ENCODE measurements at regions not wholly inside any gene's neighbourhood (a gene's known extent, or its start where the extent isn't known, plus 50 kb on each side); places are given as distances from the start of the nearest gene placed in this dataset.
"Not testable (repeated sequence)": the region's sequence is repeated elsewhere in the genome, so short reads cannot be mapped to it uniquely, and the experiment has no call there.

- no peak for DNase-seq (ENCODE audit: extremely low read depth, low read depth)
Measured at GRCh38 chr13:21913010-21913409, 242.1 kb downstream of the FGF9 start.

DNA sequence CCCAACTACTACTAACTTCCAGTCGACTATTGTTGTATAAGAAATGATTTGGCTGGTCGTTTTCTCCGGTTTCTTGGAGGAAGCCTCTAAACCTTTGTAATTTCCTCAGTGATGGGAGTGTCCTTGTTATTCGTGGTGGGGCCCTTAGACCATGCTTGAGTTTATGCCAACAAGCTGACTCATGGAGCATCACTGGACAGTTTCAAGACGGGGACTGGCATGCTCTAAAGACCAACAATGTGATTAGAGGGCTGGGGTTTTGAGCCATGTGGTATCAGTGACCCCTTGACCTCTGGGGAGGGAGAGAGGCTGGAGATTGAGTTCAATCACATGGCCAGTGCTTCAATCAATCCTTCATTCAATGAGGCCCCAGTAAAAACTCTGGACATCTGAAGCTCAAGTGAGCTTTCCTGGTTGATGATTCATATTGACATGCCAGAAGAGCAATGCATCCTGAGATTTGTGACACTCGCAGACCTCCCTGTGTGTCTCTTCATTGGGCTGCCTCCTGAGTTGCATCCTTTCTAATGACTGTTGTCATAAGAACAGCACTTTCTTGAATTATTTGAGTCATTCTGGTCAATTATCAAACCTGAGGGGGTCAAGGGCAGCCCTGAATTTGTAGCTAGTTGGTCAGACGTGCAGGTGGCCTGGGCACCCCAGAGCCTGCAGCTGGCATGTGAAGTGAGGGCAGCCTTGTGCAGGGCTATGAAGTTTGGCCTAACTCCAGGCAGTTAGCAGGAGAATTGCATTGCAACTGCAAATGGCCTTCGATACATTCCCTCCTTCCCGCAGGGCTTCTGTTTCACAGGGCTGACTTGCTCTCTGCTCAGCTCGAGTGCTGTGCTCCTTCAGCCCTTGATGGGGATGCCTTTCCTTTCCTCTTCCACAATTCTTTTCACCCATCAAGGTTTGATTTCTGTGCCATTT is 246.5 kb downstream of the FGF9 start:
- H3K4me3 ChIP-seq (replicated peaks; ENCODE audit: low read depth, low read length): no peak overlapping the region
- TF ChIP-seq, protein P1, sequence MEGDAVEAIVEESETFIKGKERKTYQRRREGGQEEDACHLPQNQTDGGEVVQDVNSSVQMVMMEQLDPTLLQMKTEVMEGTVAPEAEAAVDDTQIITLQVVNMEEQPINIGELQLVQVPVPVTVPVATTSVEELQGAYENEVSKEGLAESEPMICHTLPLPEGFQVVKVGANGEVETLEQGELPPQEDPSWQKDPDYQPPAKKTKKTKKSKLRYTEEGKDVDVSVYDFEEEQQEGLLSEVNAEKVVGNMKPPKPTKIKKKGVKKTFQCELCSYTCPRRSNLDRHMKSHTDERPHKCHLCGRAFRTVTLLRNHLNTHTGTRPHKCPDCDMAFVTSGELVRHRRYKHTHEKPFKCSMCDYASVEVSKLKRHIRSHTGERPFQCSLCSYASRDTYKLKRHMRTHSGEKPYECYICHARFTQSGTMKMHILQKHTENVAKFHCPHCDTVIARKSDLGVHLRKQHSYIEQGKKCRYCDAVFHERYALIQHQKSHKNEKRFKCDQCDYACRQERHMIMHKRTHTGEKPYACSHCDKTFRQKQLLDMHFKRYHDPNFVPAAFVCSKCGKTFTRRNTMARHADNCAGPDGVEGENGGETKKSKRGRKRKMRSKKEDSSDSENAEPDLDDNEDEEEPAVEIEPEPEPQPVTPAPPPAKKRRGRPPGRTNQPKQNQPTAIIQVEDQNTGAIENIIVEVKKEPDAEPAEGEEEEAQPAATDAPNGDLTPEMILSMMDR (IDR thresholded peaks at IDR 0.05; ENCODE audit: low read depth, low read length, missing control alignments): no peak
- DNase-seq (ENCODE audit: extremely low read depth, low read depth): no peak

More at GRCh38 chr13:21913010-21913409, 242.1 kb downstream of the FGF9 start:
- TF ChIP-seq, protein P1 (IDR thresholded peaks at IDR 0.05; ENCODE audit: low read depth, low read length, missing control alignments): no peak
- no peak overlapping the region for H3K4me3 ChIP-seq (replicated peaks; ENCODE audit: low read depth, low read length)

- H3K4me3 ChIP-seq (replicated peaks; ENCODE audit: low read depth, low read length); DNase-seq (ENCODE audit: extremely low read depth, low read depth): not testable (repeated sequence)
Measured at GRCh38 chr13:21920802-21921201, 249.9 kb downstream of the FGF9 start.

DNA sequence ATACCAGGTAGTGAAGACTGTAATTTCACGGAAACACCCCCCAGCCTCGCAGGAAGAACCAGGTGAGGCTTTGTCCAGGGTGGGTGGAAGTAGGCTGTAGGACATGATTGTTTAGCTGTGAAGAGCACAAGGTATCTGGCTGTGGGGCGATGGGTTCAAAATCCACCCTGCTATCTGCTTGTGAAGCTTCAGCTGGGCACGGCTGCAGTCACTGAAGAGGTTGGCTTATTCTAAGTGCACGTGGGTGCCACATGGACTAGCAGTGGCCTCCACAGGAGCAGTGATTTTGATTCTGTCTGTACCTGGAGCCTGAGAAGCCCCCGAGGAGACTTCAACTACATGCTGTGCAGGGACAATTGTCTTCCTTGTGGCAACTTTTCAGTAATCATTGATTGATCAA is 254.1 kb downstream of the FGF9 start:
- no peak overlapping the region for H3K4me3 ChIP-seq (replicated peaks; ENCODE audit: low read depth, low read length)
- DNase-seq (ENCODE audit: extremely low read depth, low read depth): no peak
- TF ChIP-seq, protein P1 (IDR thresholded peaks at IDR 0.05; ENCODE audit: low read depth, low read length, missing control alignments): no peak

- H3K4me3 ChIP-seq (replicated peaks; ENCODE audit: low read depth, low read length): no peak overlapping the region
- TF ChIP-seq, protein P1 (IDR thresholded peaks at IDR 0.05; ENCODE audit: low read depth, low read length, missing control alignments): no peak
- no peak for DNase-seq (ENCODE audit: extremely low read depth, low read depth)
Measured at GRCh38 chr13:21925720-21926119, 254.8 kb downstream of the FGF9 start.

GRCh38 chr13:21929400-21929799 is 258.5 kb downstream of the FGF9 start:
- TF ChIP-seq, protein P1 (IDR thresholded peaks at IDR 0.05; ENCODE audit: low read depth, low read length, missing control alignments): no peak
- no peak for DNase-seq (ENCODE audit: extremely low read depth, low read depth)
- no peak overlapping the region for H3K4me3 ChIP-seq (replicated peaks; ENCODE audit: low read depth, low read length)

- no peak for DNase-seq (ENCODE audit: extremely low read depth, low read depth)
- TF ChIP-seq, protein P1 (IDR thresholded peaks at IDR 0.05; ENCODE audit: low read depth, low read length, missing control alignments): no peak
- H3K4me3 ChIP-seq (replicated peaks; ENCODE audit: low read depth, low read length): no peak overlapping the region
Measured at GRCh38 chr13:21930536-21930935, 259.7 kb downstream of the FGF9 start.
